ENCODE measurements at regions not wholly inside any gene's neighbourhood (a gene's known extent, or its start where the extent isn't known, plus 50 kb on each side); places are given as distances from the start of the nearest gene placed in this dataset.

DNA sequence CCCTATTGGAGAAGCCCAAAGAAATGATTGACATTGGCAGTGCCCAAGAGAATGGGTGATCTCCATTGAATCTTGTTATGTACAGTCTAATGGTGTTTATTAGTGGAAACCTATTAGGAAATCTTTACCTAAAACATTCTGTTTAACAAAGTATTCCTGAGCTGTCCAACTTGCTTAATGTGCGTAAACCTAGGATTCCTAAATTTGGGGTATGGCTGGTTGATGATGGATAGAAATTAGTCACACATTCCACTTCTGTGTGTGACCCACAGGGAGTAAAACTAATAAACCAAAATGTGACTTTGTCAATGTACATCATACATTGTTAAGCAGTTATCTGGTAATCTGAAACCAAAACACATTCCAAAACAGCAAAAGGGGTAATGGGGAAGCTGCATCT, 761.3 kb downstream of the FSCB start:
- TF ChIP-seq, protein P1, sequence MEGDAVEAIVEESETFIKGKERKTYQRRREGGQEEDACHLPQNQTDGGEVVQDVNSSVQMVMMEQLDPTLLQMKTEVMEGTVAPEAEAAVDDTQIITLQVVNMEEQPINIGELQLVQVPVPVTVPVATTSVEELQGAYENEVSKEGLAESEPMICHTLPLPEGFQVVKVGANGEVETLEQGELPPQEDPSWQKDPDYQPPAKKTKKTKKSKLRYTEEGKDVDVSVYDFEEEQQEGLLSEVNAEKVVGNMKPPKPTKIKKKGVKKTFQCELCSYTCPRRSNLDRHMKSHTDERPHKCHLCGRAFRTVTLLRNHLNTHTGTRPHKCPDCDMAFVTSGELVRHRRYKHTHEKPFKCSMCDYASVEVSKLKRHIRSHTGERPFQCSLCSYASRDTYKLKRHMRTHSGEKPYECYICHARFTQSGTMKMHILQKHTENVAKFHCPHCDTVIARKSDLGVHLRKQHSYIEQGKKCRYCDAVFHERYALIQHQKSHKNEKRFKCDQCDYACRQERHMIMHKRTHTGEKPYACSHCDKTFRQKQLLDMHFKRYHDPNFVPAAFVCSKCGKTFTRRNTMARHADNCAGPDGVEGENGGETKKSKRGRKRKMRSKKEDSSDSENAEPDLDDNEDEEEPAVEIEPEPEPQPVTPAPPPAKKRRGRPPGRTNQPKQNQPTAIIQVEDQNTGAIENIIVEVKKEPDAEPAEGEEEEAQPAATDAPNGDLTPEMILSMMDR (tag by site-specific recombination; IDR thresholded peaks at IDR 0.05): no peak
- TF ChIP-seq ZBTB8A (tag by site-specific recombination; IDR thresholded peaks at IDR 0.05) (no peak), ZNF140 (tag by site-specific recombination; IDR thresholded peaks at IDR 0.05) (no peak), ZNF792 (tag by site-specific recombination; IDR thresholded peaks at IDR 0.05) (no peak), MYNN (tag by site-specific recombination; IDR thresholded peaks at IDR 0.05; ENCODE audit: borderline replicate concordance) (no peak), YY1 (tag by site-specific recombination; IDR thresholded peaks at IDR 0.05) (no peak), ZNF121 (tag by site-specific recombination; IDR thresholded peaks at IDR 0.05) (no peak), MEIS1 (CRISPR knock-in tag; IDR thresholded peaks at IDR 0.05; ENCODE audit: borderline replicate concordance) (no peak)
- TF ChIP-seq, protein P2, sequence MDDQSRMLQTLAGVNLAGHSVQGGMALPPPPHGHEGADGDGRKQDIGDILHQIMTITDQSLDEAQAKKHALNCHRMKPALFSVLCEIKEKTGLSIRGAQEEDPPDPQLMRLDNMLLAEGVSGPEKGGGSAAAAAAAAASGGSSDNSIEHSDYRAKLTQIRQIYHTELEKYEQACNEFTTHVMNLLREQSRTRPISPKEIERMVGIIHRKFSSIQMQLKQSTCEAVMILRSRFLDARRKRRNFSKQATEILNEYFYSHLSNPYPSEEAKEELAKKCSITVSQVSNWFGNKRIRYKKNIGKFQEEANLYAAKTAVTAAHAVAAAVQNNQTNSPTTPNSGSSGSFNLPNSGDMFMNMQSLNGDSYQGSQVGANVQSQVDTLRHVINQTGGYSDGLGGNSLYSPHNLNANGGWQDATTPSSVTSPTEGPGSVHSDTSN (CRISPR knock-in tag; IDR thresholded peaks at IDR 0.05): no peak
- TF ChIP-seq, protein P3, sequence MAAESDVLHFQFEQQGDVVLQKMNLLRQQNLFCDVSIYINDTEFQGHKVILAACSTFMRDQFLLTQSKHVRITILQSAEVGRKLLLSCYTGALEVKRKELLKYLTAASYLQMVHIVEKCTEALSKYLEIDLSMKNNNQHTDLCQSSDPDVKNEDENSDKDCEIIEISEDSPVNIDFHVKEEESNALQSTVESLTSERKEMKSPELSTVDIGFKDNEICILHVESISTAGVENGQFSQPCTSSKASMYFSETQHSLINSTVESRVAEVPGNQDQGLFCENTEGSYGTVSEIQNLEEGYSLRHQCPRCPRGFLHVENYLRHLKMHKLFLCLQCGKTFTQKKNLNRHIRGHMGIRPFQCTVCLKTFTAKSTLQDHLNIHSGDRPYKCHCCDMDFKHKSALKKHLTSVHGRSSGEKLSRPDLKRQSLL (tag by site-specific recombination; IDR thresholded peaks at IDR 0.05): no peak
- TF ChIP-seq, protein P4, sequence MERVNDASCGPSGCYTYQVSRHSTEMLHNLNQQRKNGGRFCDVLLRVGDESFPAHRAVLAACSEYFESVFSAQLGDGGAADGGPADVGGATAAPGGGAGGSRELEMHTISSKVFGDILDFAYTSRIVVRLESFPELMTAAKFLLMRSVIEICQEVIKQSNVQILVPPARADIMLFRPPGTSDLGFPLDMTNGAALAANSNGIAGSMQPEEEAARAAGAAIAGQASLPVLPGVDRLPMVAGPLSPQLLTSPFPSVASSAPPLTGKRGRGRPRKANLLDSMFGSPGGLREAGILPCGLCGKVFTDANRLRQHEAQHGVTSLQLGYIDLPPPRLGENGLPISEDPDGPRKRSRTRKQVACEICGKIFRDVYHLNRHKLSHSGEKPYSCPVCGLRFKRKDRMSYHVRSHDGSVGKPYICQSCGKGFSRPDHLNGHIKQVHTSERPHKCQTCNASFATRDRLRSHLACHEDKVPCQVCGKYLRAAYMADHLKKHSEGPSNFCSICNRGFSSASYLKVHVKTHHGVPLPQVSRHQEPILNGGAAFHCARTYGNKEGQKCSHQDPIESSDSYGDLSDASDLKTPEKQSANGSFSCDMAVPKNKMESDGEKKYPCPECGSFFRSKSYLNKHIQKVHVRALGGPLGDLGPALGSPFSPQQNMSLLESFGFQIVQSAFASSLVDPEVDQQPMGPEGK (tag by site-specific recombination; IDR thresholded peaks at IDR 0.05): no peak

Data from HEK293 (cell line).